ENCODE measurements at regions not wholly inside any gene's neighbourhood (a gene's known extent, or its start where the extent isn't known, plus 50 kb on each side); places are given as distances from the start of the nearest gene placed in this dataset.

- Histone ChIP-seq H3K36me3 (no peaks in the 10 kb centered on the region), H3K4me1 (no peaks in the 10 kb centered on the region), H3K27ac (no peak overlapping the region), H3K9me3 (no peaks in the 10 kb centered on the region), H3K27me3 (no peaks in the 10 kb centered on the region), H3K4me3 (no peak overlapping the region)
- TF ChIP-seq, protein P1, sequence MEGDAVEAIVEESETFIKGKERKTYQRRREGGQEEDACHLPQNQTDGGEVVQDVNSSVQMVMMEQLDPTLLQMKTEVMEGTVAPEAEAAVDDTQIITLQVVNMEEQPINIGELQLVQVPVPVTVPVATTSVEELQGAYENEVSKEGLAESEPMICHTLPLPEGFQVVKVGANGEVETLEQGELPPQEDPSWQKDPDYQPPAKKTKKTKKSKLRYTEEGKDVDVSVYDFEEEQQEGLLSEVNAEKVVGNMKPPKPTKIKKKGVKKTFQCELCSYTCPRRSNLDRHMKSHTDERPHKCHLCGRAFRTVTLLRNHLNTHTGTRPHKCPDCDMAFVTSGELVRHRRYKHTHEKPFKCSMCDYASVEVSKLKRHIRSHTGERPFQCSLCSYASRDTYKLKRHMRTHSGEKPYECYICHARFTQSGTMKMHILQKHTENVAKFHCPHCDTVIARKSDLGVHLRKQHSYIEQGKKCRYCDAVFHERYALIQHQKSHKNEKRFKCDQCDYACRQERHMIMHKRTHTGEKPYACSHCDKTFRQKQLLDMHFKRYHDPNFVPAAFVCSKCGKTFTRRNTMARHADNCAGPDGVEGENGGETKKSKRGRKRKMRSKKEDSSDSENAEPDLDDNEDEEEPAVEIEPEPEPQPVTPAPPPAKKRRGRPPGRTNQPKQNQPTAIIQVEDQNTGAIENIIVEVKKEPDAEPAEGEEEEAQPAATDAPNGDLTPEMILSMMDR (IDR thresholded peaks at IDR 0.05): no peak
- intact Hi-C loops (cut with DNase I; ENCODE audit: low total_unique reads): no loop called here
- DNase-seq: no peak
These were observed 272.0 kb downstream of the DMRTA1 start for GRCh38 chr9:22718653-22719052.

DNA sequence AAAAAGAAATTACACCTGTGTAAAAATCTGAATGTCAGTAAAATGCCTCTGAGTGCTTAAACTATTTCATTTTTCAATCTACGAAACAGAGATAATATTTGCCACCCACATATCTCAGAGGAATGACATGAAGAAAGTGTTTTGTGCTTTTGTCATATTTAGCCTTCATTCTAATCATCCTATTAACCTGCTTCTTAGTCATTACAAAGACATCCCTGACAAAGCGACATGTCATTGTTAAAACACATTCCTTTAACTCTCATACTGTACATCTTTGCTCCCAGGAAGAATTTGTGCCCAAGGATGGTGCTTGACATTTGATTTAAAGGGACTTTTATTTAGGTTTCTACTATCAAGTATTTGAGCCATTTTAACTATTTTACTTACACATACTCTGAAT, 275.9 kb downstream of the DMRTA1 start:
- no peaks in the 10 kb centered on the region for H3K4me1 ChIP-seq
- H3K36me3 ChIP-seq: no peaks in the 10 kb centered on the region
- TF ChIP-seq, protein P1 (IDR thresholded peaks at IDR 0.05): no peak
- no peak overlapping the region for H3K27ac ChIP-seq
- intact Hi-C loops (cut with DNase I; ENCODE audit: low total_unique reads): no loop called here
- H3K9me3 ChIP-seq: no peaks in the 10 kb centered on the region
- no peak for DNase-seq
- no peaks in the 10 kb centered on the region for H3K27me3 ChIP-seq
- no peak overlapping the region for H3K4me3 ChIP-seq

DNA sequence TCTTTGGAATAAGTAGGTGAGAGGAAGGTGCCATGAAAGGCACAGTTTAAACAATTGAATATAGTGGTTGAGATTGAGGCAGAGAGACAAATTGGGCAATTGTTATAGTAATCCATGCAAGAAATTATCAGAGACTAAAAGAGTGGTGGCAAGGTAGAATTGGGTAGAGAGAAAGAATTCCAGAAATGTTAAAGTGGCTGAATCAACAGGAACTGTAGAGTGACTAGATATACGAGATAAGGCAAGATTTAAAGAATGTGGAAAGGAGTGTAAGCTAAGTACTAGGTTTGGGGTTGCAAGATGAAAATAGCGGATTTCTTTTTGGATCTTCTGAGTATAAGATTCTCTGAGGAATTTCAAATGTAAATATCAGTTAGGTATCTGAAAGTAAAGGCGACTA, 285.2 kb downstream of the DMRTA1 start:
- intact Hi-C loops (cut with DNase I; ENCODE audit: low total_unique reads): no loop called here
- TF ChIP-seq, protein P1 (IDR thresholded peaks at IDR 0.05): no peak
- Histone ChIP-seq H3K4me3 (no peak overlapping the region), H3K36me3 (no peaks in the 10 kb centered on the region), H3K27ac (no peak overlapping the region), H3K27me3 (no peaks in the 10 kb centered on the region), H3K9me3 (no peaks in the 10 kb centered on the region), H3K4me1 (no peaks in the 10 kb centered on the region)
- no peak for DNase-seq

DNA sequence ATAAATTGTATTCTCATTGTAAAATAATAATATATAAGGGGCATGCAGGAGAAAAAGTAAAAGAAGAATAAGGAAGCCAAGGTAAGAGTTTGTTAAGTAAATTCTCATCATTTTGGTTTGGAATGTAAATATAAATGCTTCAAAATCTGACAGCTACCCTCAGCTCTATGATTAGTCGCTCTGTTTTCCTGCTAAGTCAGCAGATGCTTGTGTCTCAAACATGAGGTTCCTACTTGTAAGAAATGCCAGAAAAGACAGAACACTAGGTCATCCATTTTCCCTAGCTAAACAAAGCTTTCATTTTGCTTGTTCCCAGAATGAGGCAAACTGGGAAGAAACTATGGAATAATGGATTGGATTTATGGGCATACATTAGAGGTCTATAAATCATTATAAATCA, 293.1 kb downstream of the DMRTA1 start:
- intact Hi-C loops (cut with DNase I; ENCODE audit: low total_unique reads): no loop called here
- no peaks in the 10 kb centered on the region for H3K27me3 ChIP-seq
- DNase-seq: no peak
- no peaks in the 10 kb centered on the region for H3K9me3 ChIP-seq
- no peak overlapping the region for H3K27ac ChIP-seq
- H3K4me3 ChIP-seq: no peak overlapping the region
- H3K4me1 ChIP-seq: no peaks in the 10 kb centered on the region
- no peaks in the 10 kb centered on the region for H3K36me3 ChIP-seq
- TF ChIP-seq, protein P1 (IDR thresholded peaks at IDR 0.05): no peak

GRCh38 chr9:22740781-22741180, 294.2 kb downstream of the DMRTA1 start:
- no peak for DNase-seq
- Histone ChIP-seq H3K36me3 (no peaks in the 10 kb centered on the region), H3K27me3 (no peaks in the 10 kb centered on the region), H3K4me1 (no peaks in the 10 kb centered on the region), H3K9me3 (no peaks in the 10 kb centered on the region), H3K4me3 (no peak overlapping the region), H3K27ac (no peak overlapping the region)
- TF ChIP-seq, protein P1 (IDR thresholded peaks at IDR 0.05): no peak
- intact Hi-C loops (cut with DNase I; ENCODE audit: low total_unique reads): no loop called here

GRCh38 chr9:22742401-22742800, 295.8 kb downstream of the DMRTA1 start:
- TF ChIP-seq, protein P1 (IDR thresholded peaks at IDR 0.05): no peak
- intact Hi-C loops (cut with DNase I; ENCODE audit: low total_unique reads): no loop called here
- Histone ChIP-seq H3K27me3 (no peaks in the 10 kb centered on the region), H3K9me3 (no peaks in the 10 kb centered on the region), H3K4me3 (no peak overlapping the region), H3K27ac (no peak overlapping the region), H3K36me3 (no peaks in the 10 kb centered on the region), H3K4me1 (no peaks in the 10 kb centered on the region)
- no peak for DNase-seq
